ENCODE measurements at regions not wholly inside any gene's neighbourhood (a gene's known extent, or its start where the extent isn't known, plus 50 kb on each side); places are given as distances from the start of the nearest gene placed in this dataset.

- Histone ChIP-seq H3K4me2 (ENCODE audit: insufficient read depth, low read length) (no peak overlapping the region), H3K9me3 (replicated peaks; ENCODE audit: control insufficient read depth, insufficient read depth, low read depth, low read length) (no peaks in the 10 kb centered on the region), H3K27me3 (ENCODE audit: control insufficient read depth in 2 of 2, insufficient read depth in 2 of 2, low read length in 2 of 2) (no peaks in the 10 kb centered on the region), H3K27ac (ENCODE audit: extremely low read depth, low read depth, low read length) (no peak overlapping the region), H3K79me2 (ENCODE audit: control insufficient read depth, insufficient read depth, low read length) (no peaks in the 10 kb centered on the region), H2AFZ (ENCODE audit: low read depth, low read length) (no peak overlapping the region), H3K9ac (ENCODE audit: insufficient read depth in 1 of 2, low read depth in 2 of 2, low read length in 2 of 2) (no peak overlapping the region), H3K4me1 (replicated peaks in 1 of 2; ENCODE audit: control insufficient read depth in 2 of 2, insufficient read depth in 2 of 2, low read length in 2 of 2) (no peaks in the 10 kb centered on the region), H3K36me3 (ENCODE audit: control insufficient read depth, insufficient read depth, low read length) (no peaks in the 10 kb centered on the region), H3K9me1 (ENCODE audit: control insufficient read depth, insufficient read depth, low read length) (no peaks in the 10 kb centered on the region), H4K20me1 (replicated peaks; ENCODE audit: control insufficient read depth, insufficient read depth, low read length) (no peaks in the 10 kb centered on the region), H3K4me3 (no peak overlapping the region)
- ChIA-PET POLR2A (no interaction called here), CTCF (ENCODE audit: low intra/inter-chr PET ratio) (no interaction called here)
- BruUV-seq (replicated peaks) = no TSS peak
- 0% methylated on average over 4 of the region's 4 CpGs for WGBS (ENCODE audit: insufficient coverage, low coverage, missing lambda C conversion rate)
- ATAC-seq (no peak), FAIRE-seq (no peak), DNase-seq (ENCODE audit: extremely low read depth in 1 of 4, low spot score in 3 of 4) (no peak)
- no peak for TF ChIP-seq ETV6 (IDR thresholded peaks at IDR 0.05; ENCODE audit: borderline replicate concordance in 1 of 2, low read depth in 2 of 2, low read length in 1 of 2)
- no peak for TF ChIP-seq ETV6 (CRISPR knock-in tag; IDR thresholded peaks at IDR 0.05; ENCODE audit: borderline replicate concordance)
- TF ChIP-seq SRSF7 (optimal IDR thresholded peaks at IDR 0.05; ENCODE audit: low read depth, low read length) = no peak
- intact Hi-C loops (cut with micrococcal nuclease) = no loop called here
- in situ Hi-C loops (cut with MboI) = no loop called here
These were observed 267.6 kb upstream of the SLITRK6 start for GRCh38 chr13:86066611-86067365.

- no peak overlapping the region for H3K9ac ChIP-seq (ENCODE audit: insufficient read depth in 1 of 2, low read depth in 2 of 2, low read length in 2 of 2)
- H3K4me3 ChIP-seq = no peak overlapping the region
- no peaks in the 10 kb centered on the region for H3K4me1 ChIP-seq (replicated peaks in 1 of 2; ENCODE audit: control insufficient read depth in 2 of 2, insufficient read depth in 2 of 2, low read length in 2 of 2)
- no peaks in the 10 kb centered on the region for H3K79me2 ChIP-seq (ENCODE audit: control insufficient read depth, insufficient read depth, low read length)
- FAIRE-seq = no peak
- H3K4me2 ChIP-seq (ENCODE audit: insufficient read depth, low read length) = no peak overlapping the region
- ATAC-seq = no peak
- CTCF ChIA-PET (ENCODE audit: low intra/inter-chr PET ratio) = no interaction called here
- no TSS peak for BruUV-seq (replicated peaks)
- in situ Hi-C loops (cut with MboI) = no loop called here
- intact Hi-C loops (cut with micrococcal nuclease) = no loop called here
- 0% methylated on average over 3 of the region's 3 CpGs for WGBS (ENCODE audit: insufficient coverage, low coverage, missing lambda C conversion rate)
- no peaks in the 10 kb centered on the region for H4K20me1 ChIP-seq (replicated peaks; ENCODE audit: control insufficient read depth, insufficient read depth, low read length)
- no peaks in the 10 kb centered on the region for H3K9me1 ChIP-seq (ENCODE audit: control insufficient read depth, insufficient read depth, low read length)
- no peaks in the 10 kb centered on the region for H3K27me3 ChIP-seq (ENCODE audit: control insufficient read depth in 2 of 2, insufficient read depth in 2 of 2, low read length in 2 of 2)
- no peaks in the 10 kb centered on the region for H3K36me3 ChIP-seq (ENCODE audit: control insufficient read depth, insufficient read depth, low read length)
- POLR2A ChIA-PET = no interaction called here
- H3K27ac ChIP-seq (ENCODE audit: extremely low read depth, low read depth, low read length) = no peak overlapping the region
- no peak for DNase-seq (ENCODE audit: extremely low read depth in 1 of 4, low spot score in 3 of 4)
- no peaks in the 10 kb centered on the region for H3K9me3 ChIP-seq (replicated peaks; ENCODE audit: control insufficient read depth, insufficient read depth, low read depth, low read length)
- no peak overlapping the region for H2AFZ ChIP-seq (ENCODE audit: low read depth, low read length)
- no peak for TF ChIP-seq ZNF212 (CRISPR knock-in tag; IDR thresholded peaks at IDR 0.05)
- TF ChIP-seq ZNF655 (CRISPR knock-in tag; IDR thresholded peaks at IDR 0.05) = no peak
- TF ChIP-seq E2F3 (CRISPR knock-in tag; IDR thresholded peaks at IDR 0.05) = no peak
- TF ChIP-seq ARID2 (IDR thresholded peaks at IDR 0.05) = no peak
- TF ChIP-seq PCBP2 (IDR thresholded peaks at IDR 0.05; ENCODE audit: low read depth, low read length, poor library complexity, severe bottlenecking) = no peak
- TF ChIP-seq FOXP1 (CRISPR knock-in tag; IDR thresholded peaks at IDR 0.05) = no peak
- no peak for TF ChIP-seq KAT8 (IDR thresholded peaks at IDR 0.05; ENCODE audit: low read depth)
- TF ChIP-seq TFE3 (CRISPR knock-in tag; IDR thresholded peaks at IDR 0.05) = no peak
- TF ChIP-seq SPI1 (IDR thresholded peaks at IDR 0.05; ENCODE audit: borderline replicate concordance, low read depth, low read length) = no peak
- no peak for TF ChIP-seq TAF7 (tag; IDR thresholded peaks at IDR 0.05)
- TF ChIP-seq DDX20 (tag; IDR thresholded peaks at IDR 0.05; ENCODE audit: low read depth) = no peak
- no peak for TF ChIP-seq ZKSCAN3 (CRISPR knock-in tag; IDR thresholded peaks at IDR 0.05)
- TF ChIP-seq ZNF23 (CRISPR knock-in tag; IDR thresholded peaks at IDR 0.05) = no peak
These were observed 252.9 kb upstream of the SLITRK6 start for GRCh38 chr13:86052141-86052540.

Data from K562 (cell line).